ENCODE measurements at regions not wholly inside any gene's neighbourhood (a gene's known extent, or its start where the extent isn't known, plus 50 kb on each side); places are given as distances from the start of the nearest gene placed in this dataset.

DNA sequence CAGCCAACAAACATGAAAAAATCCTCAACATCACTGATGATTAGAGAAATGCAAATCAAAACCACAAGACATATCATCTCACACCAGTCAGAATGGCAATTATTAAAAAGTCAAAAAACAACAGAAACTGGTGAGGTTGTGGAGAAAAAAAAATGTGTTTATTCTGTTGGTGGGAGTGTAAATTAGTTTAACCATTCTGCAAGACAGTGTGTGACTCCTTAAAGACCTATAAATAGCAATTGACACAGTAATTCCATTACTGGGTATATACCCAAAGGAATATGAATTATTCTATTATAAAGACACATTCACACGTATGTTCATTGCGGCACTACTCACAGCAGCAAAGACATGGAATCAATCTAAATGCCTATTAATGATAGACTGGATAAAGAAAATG, 427.3 kb upstream of the CHORDC1 start:
- H3K27ac ChIP-seq (replicated peaks): no peak overlapping the region
- H3K27me3 ChIP-seq (ENCODE audit: insufficient read depth, poor library complexity, severe bottlenecking): no peaks in the 10 kb centered on the region
- TF ChIP-seq, protein P1, sequence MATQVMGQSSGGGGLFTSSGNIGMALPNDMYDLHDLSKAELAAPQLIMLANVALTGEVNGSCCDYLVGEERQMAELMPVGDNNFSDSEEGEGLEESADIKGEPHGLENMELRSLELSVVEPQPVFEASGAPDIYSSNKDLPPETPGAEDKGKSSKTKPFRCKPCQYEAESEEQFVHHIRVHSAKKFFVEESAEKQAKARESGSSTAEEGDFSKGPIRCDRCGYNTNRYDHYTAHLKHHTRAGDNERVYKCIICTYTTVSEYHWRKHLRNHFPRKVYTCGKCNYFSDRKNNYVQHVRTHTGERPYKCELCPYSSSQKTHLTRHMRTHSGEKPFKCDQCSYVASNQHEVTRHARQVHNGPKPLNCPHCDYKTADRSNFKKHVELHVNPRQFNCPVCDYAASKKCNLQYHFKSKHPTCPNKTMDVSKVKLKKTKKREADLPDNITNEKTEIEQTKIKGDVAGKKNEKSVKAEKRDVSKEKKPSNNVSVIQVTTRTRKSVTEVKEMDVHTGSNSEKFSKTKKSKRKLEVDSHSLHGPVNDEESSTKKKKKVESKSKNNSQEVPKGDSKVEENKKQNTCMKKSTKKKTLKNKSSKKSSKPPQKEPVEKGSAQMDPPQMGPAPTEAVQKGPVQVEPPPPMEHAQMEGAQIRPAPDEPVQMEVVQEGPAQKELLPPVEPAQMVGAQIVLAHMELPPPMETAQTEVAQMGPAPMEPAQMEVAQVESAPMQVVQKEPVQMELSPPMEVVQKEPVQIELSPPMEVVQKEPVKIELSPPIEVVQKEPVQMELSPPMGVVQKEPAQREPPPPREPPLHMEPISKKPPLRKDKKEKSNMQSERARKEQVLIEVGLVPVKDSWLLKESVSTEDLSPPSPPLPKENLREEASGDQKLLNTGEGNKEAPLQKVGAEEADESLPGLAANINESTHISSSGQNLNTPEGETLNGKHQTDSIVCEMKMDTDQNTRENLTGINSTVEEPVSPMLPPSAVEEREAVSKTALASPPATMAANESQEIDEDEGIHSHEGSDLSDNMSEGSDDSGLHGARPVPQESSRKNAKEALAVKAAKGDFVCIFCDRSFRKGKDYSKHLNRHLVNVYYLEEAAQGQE (IDR thresholded peaks at IDR 0.05; ENCODE audit: insufficient replicate concordance, low read depth): no peak
- TF ChIP-seq, protein P2, sequence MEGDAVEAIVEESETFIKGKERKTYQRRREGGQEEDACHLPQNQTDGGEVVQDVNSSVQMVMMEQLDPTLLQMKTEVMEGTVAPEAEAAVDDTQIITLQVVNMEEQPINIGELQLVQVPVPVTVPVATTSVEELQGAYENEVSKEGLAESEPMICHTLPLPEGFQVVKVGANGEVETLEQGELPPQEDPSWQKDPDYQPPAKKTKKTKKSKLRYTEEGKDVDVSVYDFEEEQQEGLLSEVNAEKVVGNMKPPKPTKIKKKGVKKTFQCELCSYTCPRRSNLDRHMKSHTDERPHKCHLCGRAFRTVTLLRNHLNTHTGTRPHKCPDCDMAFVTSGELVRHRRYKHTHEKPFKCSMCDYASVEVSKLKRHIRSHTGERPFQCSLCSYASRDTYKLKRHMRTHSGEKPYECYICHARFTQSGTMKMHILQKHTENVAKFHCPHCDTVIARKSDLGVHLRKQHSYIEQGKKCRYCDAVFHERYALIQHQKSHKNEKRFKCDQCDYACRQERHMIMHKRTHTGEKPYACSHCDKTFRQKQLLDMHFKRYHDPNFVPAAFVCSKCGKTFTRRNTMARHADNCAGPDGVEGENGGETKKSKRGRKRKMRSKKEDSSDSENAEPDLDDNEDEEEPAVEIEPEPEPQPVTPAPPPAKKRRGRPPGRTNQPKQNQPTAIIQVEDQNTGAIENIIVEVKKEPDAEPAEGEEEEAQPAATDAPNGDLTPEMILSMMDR (IDR thresholded peaks at IDR 0.05; ENCODE audit: insufficient read depth, low read length): no peak
- no peak for TF ChIP-seq GABPA (IDR thresholded peaks at IDR 0.05; ENCODE audit: low read depth)
- no peak for TF ChIP-seq POLR2AphosphoS5 (IDR thresholded peaks at IDR 0.05; ENCODE audit: low read depth)
- TF ChIP-seq SPI1 (IDR thresholded peaks at IDR 0.05; ENCODE audit: borderline replicate concordance, low read depth): no peak
- no peak for DNase-seq (ENCODE audit: low read depth in 1 of 2, low spot score in 1 of 2)
- H3K4me3 ChIP-seq (replicated peaks; ENCODE audit: insufficient read depth, low read length): no peak overlapping the region

DNA sequence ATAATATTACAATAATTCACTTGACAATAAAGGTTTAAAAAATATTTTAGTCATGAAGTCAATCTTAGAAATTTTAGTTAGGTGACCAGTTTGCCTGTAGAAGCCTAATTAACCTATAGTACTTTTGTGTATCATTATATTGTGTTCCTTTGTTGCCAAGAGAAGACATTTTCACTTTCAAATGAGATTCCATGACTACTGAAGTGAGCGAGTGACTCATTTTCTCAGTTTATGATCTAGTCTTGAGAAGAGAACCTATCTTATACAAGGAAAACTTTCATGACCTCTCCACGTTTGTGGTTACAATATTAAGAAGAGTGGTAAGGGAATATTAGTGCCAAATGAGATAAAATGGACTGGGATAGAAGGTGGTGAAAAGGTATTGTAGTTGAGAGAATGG, 423.9 kb upstream of the CHORDC1 start:
- H3K27me3 ChIP-seq (ENCODE audit: insufficient read depth, poor library complexity, severe bottlenecking): no peaks in the 10 kb centered on the region
- no peak for DNase-seq (ENCODE audit: low read depth in 1 of 2, low spot score in 1 of 2)

DNA sequence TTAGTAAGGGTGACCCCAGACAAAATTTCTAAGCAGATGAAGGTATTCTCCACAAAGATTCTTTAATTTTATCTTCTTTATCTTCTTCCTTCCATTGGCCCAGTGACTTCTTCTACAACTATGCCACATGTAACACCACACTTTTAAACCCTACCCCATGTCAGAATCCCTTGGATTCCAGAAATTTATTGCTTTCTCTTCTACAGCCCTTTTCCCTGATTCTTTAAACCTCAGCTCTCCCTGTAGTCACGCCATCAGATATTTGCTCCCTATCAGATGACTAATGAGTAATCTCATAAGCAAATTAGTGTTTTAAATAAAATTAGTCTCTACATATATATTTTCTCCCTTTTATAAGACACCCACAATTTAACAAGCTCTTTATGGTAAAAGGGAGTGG, 423.4 kb upstream of the CHORDC1 start:
- DNase-seq (ENCODE audit: low read depth in 1 of 2, low spot score in 1 of 2): no peak
- Histone ChIP-seq H3K4me3 (replicated peaks; ENCODE audit: insufficient read depth, low read length) (no peak overlapping the region), H3K27me3 (ENCODE audit: insufficient read depth, poor library complexity, severe bottlenecking) (no peaks in the 10 kb centered on the region), H3K27ac (replicated peaks) (no peak overlapping the region)
- TF ChIP-seq POLR2AphosphoS5 (IDR thresholded peaks at IDR 0.05; ENCODE audit: low read depth) (no peak), GABPA (IDR thresholded peaks at IDR 0.05; ENCODE audit: low read depth) (no peak), SPI1 (IDR thresholded peaks at IDR 0.05; ENCODE audit: borderline replicate concordance, low read depth) (no peak)
- TF ChIP-seq, protein P2 (IDR thresholded peaks at IDR 0.05; ENCODE audit: insufficient read depth, low read length): no peak
- TF ChIP-seq, protein P1 (IDR thresholded peaks at IDR 0.05; ENCODE audit: insufficient replicate concordance, low read depth): no peak

More for the DNA sequence above, 423.9 kb upstream of the CHORDC1 start:
- no peak overlapping the region for H3K27ac ChIP-seq (replicated peaks)
- TF ChIP-seq, protein P1 (IDR thresholded peaks at IDR 0.05; ENCODE audit: insufficient replicate concordance, low read depth): no peak
- TF ChIP-seq, protein P2 (IDR thresholded peaks at IDR 0.05; ENCODE audit: insufficient read depth, low read length): no peak
- no peak for TF ChIP-seq POLR2AphosphoS5 (IDR thresholded peaks at IDR 0.05; ENCODE audit: low read depth)
- no peak for TF ChIP-seq SPI1 (IDR thresholded peaks at IDR 0.05; ENCODE audit: borderline replicate concordance, low read depth)
- TF ChIP-seq GABPA (IDR thresholded peaks at IDR 0.05; ENCODE audit: low read depth): no peak
- H3K4me3 ChIP-seq (replicated peaks; ENCODE audit: insufficient read depth, low read length): no peak overlapping the region
